ENCODE measurements at regions not wholly inside any gene's neighbourhood (a gene's known extent, or its start where the extent isn't known, plus 50 kb on each side); places are given as distances from the start of the nearest gene placed in this dataset.

DNA sequence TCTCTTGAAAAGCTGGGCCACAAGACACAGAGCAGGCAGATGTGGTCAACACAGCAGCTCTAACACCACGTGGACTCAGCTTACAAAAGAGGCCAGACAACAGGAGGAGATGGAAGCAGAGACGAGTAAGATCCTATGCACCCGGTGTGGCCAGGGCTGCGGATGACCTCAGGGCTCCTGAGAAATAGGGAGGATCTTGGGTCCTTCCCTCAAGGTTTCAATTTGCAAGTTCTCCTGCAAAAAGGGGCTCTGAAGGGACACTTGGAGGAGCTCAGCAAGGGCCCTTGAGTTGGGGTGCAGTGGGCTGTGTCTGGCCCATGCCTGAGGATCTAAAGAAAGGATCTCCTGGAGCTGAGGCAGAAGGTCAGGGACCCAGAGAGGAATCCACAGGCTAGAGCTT is 249.5 kb upstream of the IGF1R start:
- TF ChIP-seq CTCF (IDR thresholded peaks at IDR 0.05): no peak
- no peak for TF ChIP-seq EZH2 (IDR thresholded peaks at IDR 0.05; ENCODE audit: borderline replicate concordance, insufficient read depth, low read depth, low read length, poor library complexity, severe bottlenecking)
